IMR-90 (cell line): ENCODE measurements at regions not wholly inside any gene's neighbourhood (a gene's known extent, or its start where the extent isn't known, plus 50 kb on each side); places are given as distances from the start of the nearest gene placed in this dataset.

Source experiments
- ATAC-seq: fragments of 200-7000 bp; cut with Tn5 transposase; 2 replicates; pipeline ENCODE4 v1.9.1; 2020; ENCODE audit warnings: low read depth, mild to moderate bottlenecking, moderate library complexity
- BruUV-seq: library from RNA; stranded (reverse); fragments of 400-500 nt; replicated peaks from 2 replicates; lab custom pipeline; 2021; lab: Mats Ljungman, UMichigan
- CTCF ChIA-PET: fragments of 300-600 bp; formaldehyde crosslinking; extraction: SDS; loops from one replicate; lab custom pipeline; 2021; ENCODE audit warnings: antibody characterized with exemption; lab: Yijun Ruan, JAX
- POLR2A ChIA-PET: fragments of 300-600 bp; sonication (Branson Sonifier 250); formaldehyde crosslinking; loops from one replicate; lab custom pipeline; 2022; ENCODE audit warnings: antibody characterized with exemption; ENCODE audit not compliant: unreplicated experiment; lab: Charles Lee
- DNase-seq: peaks from one replicate; pipeline ENCODE4 v3.0.0; 2013
- H2AFZ ChIP-seq: replicated peaks from 2 replicates; pipeline ENCODE3; 2013; ENCODE audit warnings: low read length, mild to moderate bottlenecking; ENCODE audit not compliant: poor library complexity
- H2AK5ac ChIP-seq: 2 replicates; pipeline ENCODE4 v1.6.1; 2013; ENCODE audit warnings: low read depth, low read length, inconsistent platforms
- H2AK9ac ChIP-seq: replicated peaks from 2 replicates; pipeline ENCODE3; 2013; ENCODE audit warnings: mild to moderate bottlenecking, low read depth, low read length, moderate library complexity; ENCODE audit not compliant: poor library complexity
- H2BK120ac ChIP-seq: 2 replicates; pipeline ENCODE4 v1.6.1; 2013; ENCODE audit warnings: low read depth, low read length, inconsistent platforms
- H2BK15ac ChIP-seq: 3 replicates; pipeline ENCODE4 v1.6.1; 2013; ENCODE audit warnings: low read depth, low read length, inconsistent platforms
- H2BK20ac ChIP-seq: 2 replicates; pipeline ENCODE4 v1.6.1; 2013; ENCODE audit warnings: low read depth, mild to moderate bottlenecking, inconsistent platforms, low read length, moderate library complexity
- H2BK5ac ChIP-seq: 2 replicates; pipeline ENCODE4 v1.6.1; 2013; ENCODE audit warnings: mild to moderate bottlenecking, low read depth, low read length, inconsistent platforms; ENCODE audit not compliant: poor library complexity, severe bottlenecking
- H3K14ac ChIP-seq: replicated peaks from 2 replicates; pipeline ENCODE4 v1.6.1; 2013; ENCODE audit warnings: low read depth, low read length, inconsistent platforms
- H3K18ac ChIP-seq: 2 replicates; pipeline ENCODE4 v1.6.1; 2013; ENCODE audit warnings: low read depth, low read length, control low read depth
- H3K23ac ChIP-seq: 2 replicates; pipeline ENCODE4 v1.6.1; 2013; ENCODE audit warnings: low read depth, low read length, inconsistent platforms
- H3K27ac ChIP-seq: 2 replicates; pipeline ENCODE4 v1.5.1; 2013; ENCODE audit warnings: mild to moderate bottlenecking, control low read depth, low read length; ENCODE audit not compliant: insufficient read depth
- H3K27me3 ChIP-seq: 2 replicates; pipeline ENCODE4 v1.6.1; 2013; ENCODE audit warnings: low read length; ENCODE audit not compliant: control insufficient read depth, insufficient read depth
- H3K36me3 ChIP-seq: 2 replicates; pipeline ENCODE4 v1.6.1; 2013; ENCODE audit warnings: low read length, mixed read lengths; ENCODE audit not compliant: control insufficient read depth, insufficient read depth
- H3K4ac ChIP-seq: 2 replicates; pipeline ENCODE4 v1.6.1; 2013; ENCODE audit warnings: low read depth, low read length, inconsistent platforms
- H3K4me1 ChIP-seq: 2 replicates; pipeline ENCODE4 v1.6.1; 2013; ENCODE audit warnings: low read length, mixed read lengths; ENCODE audit not compliant: control insufficient read depth, insufficient read depth
- H3K4me2 ChIP-seq: 2 replicates; pipeline ENCODE4 v1.6.1; 2013; ENCODE audit warnings: low read depth, mild to moderate bottlenecking, control low read depth, low read length, moderate library complexity
- H3K4me3 ChIP-seq: 2 replicates; pipeline ENCODE4 v1.5.1; 2013; ENCODE audit warnings: low read depth, mild to moderate bottlenecking, control low read depth, low read length, moderate library complexity; ENCODE audit not compliant: insufficient read depth
- H3K56ac ChIP-seq: 2 replicates; pipeline ENCODE4 v1.6.1; 2013; ENCODE audit warnings: low read length, inconsistent platforms; ENCODE audit not compliant: insufficient read depth; ENCODE audit errors: extremely low read depth
- H3K79me1 ChIP-seq, 2 experiments: 2 replicates each; pipeline ENCODE4 v1.6.1; 2013; ENCODE audit warnings: low read length in 2 of 2, inconsistent platforms in 1 of 2, low read depth in 1 of 2
- H3K9ac ChIP-seq: 2 replicates; pipeline ENCODE4 v1.6.1; 2013; ENCODE audit warnings: low read depth, low read length, control low read depth
- H3K9me1 ChIP-seq: 2 replicates; pipeline ENCODE4 v1.6.1; 2013; ENCODE audit warnings: low read length, inconsistent platforms; ENCODE audit not compliant: insufficient read depth
- H3K9me3 ChIP-seq: 2 replicates; pipeline ENCODE4 v1.6.1; 2013; ENCODE audit warnings: low read length; ENCODE audit not compliant: control insufficient read depth, insufficient read depth
- H4K20me1 ChIP-seq: 2 replicates; pipeline ENCODE4 v1.6.1; 2013; ENCODE audit warnings: low read length, inconsistent platforms; ENCODE audit not compliant: insufficient read depth
- H4K5ac ChIP-seq: 2 replicates; pipeline ENCODE4 v1.6.1; 2013; ENCODE audit warnings: mild to moderate bottlenecking, low read depth, low read length, control low read depth
- H4K8ac ChIP-seq, 2 experiments: 2 replicates each; pipeline ENCODE4 v1.6.1; 2013; ENCODE audit warnings: low read depth in 2 of 2, low read length in 2 of 2, control low read depth in 1 of 2, inconsistent platforms in 1 of 2
- H4K91ac ChIP-seq: 2 replicates; pipeline ENCODE4 v1.6.1; 2013; ENCODE audit warnings: low read depth, low read length, inconsistent platforms; ENCODE audit not compliant: insufficient read depth
- CEBPB ChIP-seq: IDR thresholded peaks from 2 replicates; pipeline ENCODE4 v1.6.1; 2012; ENCODE audit warnings: low read depth, low read length, improper control_type of control experiment
- CTCF ChIP-seq: conservative IDR thresholded peaks from 2 replicates; pipeline ENCODE4 v1.5.1; 2012; ENCODE audit warnings: mild to moderate bottlenecking, low read depth, low read length, improper control_type of control experiment
- ELK1 ChIP-seq: fragments of 150-350 bp; IDR thresholded peaks from 2 replicates; pipeline ENCODE4 v1.6.1; 2016; ENCODE audit warnings: low read depth, mild to moderate bottlenecking, low read length, moderate library complexity, borderline replicate concordance
- FOS ChIP-seq: fragments of 150-350 bp; IDR thresholded peaks from 2 replicates; pipeline ENCODE4 v1.6.1; 2016; ENCODE audit warnings: low read depth, low read length
- MAFK ChIP-seq: IDR thresholded peaks from 2 replicates; pipeline ENCODE4 v1.6.1; 2012; ENCODE audit warnings: low read depth, low read length, improper control_type of control experiment
- MXI1 ChIP-seq: IDR thresholded peaks from 2 replicates; pipeline ENCODE4 v1.6.1; 2012; ENCODE audit warnings: low read depth, mild to moderate bottlenecking, low read length, moderate library complexity, borderline replicate concordance
- NFE2L2 ChIP-seq: fragments of 150-350 bp; IDR thresholded peaks from 2 replicates; pipeline ENCODE4 v1.6.1; 2016; ENCODE audit warnings: low read depth, mild to moderate bottlenecking, low read length
- RCOR1 ChIP-seq: IDR thresholded peaks from 2 replicates; pipeline ENCODE4 v1.6.1; 2012; ENCODE audit warnings: mild to moderate bottlenecking, low read length, improper control_type of control experiment; ENCODE audit not compliant: insufficient replicate concordance
- RFX5 ChIP-seq: IDR thresholded peaks from 2 replicates; pipeline ENCODE4 v1.8.0; 2012; ENCODE audit warnings: low read depth, mild to moderate bottlenecking, low read length, moderate library complexity
- SMC3 ChIP-seq: fragments of 150-350 bp; IDR thresholded peaks from 2 replicates; pipeline ENCODE4 v1.6.1; 2016; ENCODE audit warnings: low read depth, mild to moderate bottlenecking, antibody characterized with exemption, low read length, moderate library complexity
- USF2 ChIP-seq: fragments of 150-350 bp; IDR thresholded peaks from 2 replicates; pipeline ENCODE4 v1.6.1; 2017; ENCODE audit warnings: mild to moderate bottlenecking, antibody characterized with exemption, low read length, low read depth
- WGBS, 2 experiments: methylation state at CpG; one replicate each; pipeline versions ENCODE4 v1.1.5 to v1.1.7; 2013; ENCODE audit warnings: missing lambda C conversion rate in 2 of 2; ENCODE audit not compliant: insufficient read length in 1 of 2; ENCODE audit errors: extremely low coverage in 2 of 2; 5-methylcytosine and 5-hydroxymethylcytosine counted together
- dilution Hi-C: fragments of 300-500 bp; cut with HindIII; formaldehyde crosslinking; loops from one replicate; pipeline ENCODE4 v1.14.3; 2018; ENCODE audit warnings: low sequenced_read_pairs; ENCODE audit not compliant: unreplicated experiment
- in situ Hi-C: fragments of 300-500 bp; cut with MboI; formaldehyde crosslinking; loops from 3 replicates; pipeline ENCODE4 v1.14.3; 2019; ENCODE audit warnings: low sequenced_read_pairs, inconsistent platforms, mixed read lengths
- intact Hi-C: fragments of 100-400 bp; cut with micrococcal nuclease; formaldehyde crosslinking; loops from 2 replicates; pipeline ENCODE4 v1.10.0; 2022

- no peak for ATAC-seq
- H2BK5ac ChIP-seq = no peak overlapping the region
- H3K23ac ChIP-seq = no peak overlapping the region
- no peak overlapping the region for H2AK5ac ChIP-seq
- ChIA-PET CTCF (no interaction called here), POLR2A (no interaction called here)
- no peaks in the 10 kb centered on the region for H4K20me1 ChIP-seq
- no peak overlapping the region for H4K91ac ChIP-seq
- H4K8ac ChIP-seq = no peak overlapping the region
- H3K18ac ChIP-seq = no peak overlapping the region
- no peaks in the 10 kb centered on the region for H3K4me1 ChIP-seq
- no peak overlapping the region for H2AK9ac ChIP-seq
- no peak overlapping the region for H3K9ac ChIP-seq
- H3K9me3 ChIP-seq = no peaks in the 10 kb centered on the region
- H2BK15ac ChIP-seq = no peak overlapping the region
- intact Hi-C loops = no loop called here
- H3K9me1 ChIP-seq = no peaks in the 10 kb centered on the region
- no peak overlapping the region for H3K4me3 ChIP-seq
- TF ChIP-seq SMC3 (no peak), USF2 (no peak), RCOR1 (no peak), MXI1 (no peak), FOS (no peak), RFX5 (no peak), MAFK (no peak), CEBPB (no peak), ELK1 (no peak), NFE2L2 (no peak), CTCF (no peak)
- in situ Hi-C loops = no loop called here
- H3K4me2 ChIP-seq = no peak overlapping the region
- H2BK20ac ChIP-seq = no peak overlapping the region
- DNase-seq = no peak
- no peak overlapping the region for H3K27ac ChIP-seq
- H3K4ac ChIP-seq = no peak overlapping the region
- no peaks in the 10 kb centered on the region for H3K27me3 ChIP-seq
- dilution Hi-C loops = no loop called here
- no peak overlapping the region for H2AFZ ChIP-seq
- H3K14ac ChIP-seq = no peak overlapping the region
- no TSS peak for BruUV-seq
- no peak overlapping the region for H4K5ac ChIP-seq
- H3K36me3 ChIP-seq = no peaks in the 10 kb centered on the region
- no peaks in the 10 kb centered on the region for H3K79me1 ChIP-seq
- H3K56ac ChIP-seq = no peak overlapping the region
- no peak overlapping the region for H2BK120ac ChIP-seq
- WGBS, 2 experiments = no CpG with 5 or more reads among the region's 2 CpGs
Measured at GRCh38 chr11:37404231-37404630, 806.2 kb upstream of the RAG2 start.
